ENCODE measurements at regions not wholly inside any gene's neighbourhood (a gene's known extent, or its start where the extent isn't known, plus 50 kb on each side); places are given as distances from the start of the nearest gene placed in this dataset.

DNA sequence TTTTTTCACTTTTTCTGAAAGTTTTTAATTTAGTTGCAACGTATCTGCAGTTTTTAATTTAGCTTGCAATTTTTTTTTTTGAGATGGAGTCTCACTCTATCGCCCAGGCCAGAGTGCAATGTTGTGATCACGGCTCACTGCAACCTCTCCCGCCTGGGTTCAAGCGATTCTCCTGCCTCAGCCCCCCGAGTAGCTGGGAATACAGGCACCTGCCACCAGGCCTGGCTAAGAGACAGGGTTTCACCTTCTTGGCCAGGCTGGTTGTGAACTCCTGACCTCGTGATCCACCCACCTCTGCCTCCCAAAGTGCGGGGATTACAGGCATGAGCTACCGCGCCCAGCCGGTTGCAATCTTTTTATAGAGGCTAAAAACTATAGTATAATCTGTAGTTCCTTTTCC lies 142.9 kb upstream of the ALCAM start:
- ATAC-seq (no peak), DNase-seq (no peak)
- intact Hi-C loops (cut with micrococcal nuclease): no loop called here

DNA sequence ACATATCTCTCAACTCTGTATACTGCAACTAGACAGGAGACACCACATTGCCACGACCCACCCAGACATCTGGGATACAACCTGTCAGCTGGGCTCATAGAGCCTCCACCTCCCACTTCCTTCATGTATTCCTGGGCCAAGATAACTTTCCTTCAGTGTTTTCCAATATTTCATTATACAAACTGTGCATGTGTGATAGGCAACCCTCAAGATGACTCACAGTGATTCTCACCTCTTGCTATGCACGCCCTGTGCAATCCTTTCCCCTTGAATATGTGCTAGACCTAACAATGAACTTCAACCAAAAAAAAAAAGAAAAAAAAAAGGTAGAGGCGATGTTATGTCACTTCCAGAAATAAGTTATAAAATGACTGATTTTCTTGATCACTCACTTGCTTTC lies 138.0 kb upstream of the ALCAM start:
- DNase-seq (no peak), ATAC-seq (no peak)
- intact Hi-C loops (cut with micrococcal nuclease): no loop called here

DNA sequence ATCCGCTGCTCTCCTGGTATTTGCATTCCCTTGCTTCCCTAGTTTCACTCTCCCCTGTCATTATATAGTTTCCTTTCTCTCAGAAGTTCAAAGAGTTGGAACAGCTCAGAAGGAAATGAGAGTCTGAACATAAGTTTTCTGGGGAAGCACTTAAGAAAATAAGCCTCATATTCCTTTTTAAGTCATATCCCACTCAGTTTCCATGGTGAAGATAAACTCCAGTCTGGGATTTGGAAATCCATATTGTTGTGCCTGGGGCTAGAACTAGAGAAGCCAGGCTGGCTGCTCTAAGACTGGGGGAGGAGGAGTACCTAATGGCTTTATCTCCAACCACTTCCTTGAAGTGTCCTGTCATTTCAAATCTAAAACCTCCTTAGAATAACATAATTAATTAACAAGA lies 134.2 kb upstream of the ALCAM start:
- intact Hi-C loops (cut with micrococcal nuclease): no loop called here
- ATAC-seq (no peak), DNase-seq (no peak)

DNA sequence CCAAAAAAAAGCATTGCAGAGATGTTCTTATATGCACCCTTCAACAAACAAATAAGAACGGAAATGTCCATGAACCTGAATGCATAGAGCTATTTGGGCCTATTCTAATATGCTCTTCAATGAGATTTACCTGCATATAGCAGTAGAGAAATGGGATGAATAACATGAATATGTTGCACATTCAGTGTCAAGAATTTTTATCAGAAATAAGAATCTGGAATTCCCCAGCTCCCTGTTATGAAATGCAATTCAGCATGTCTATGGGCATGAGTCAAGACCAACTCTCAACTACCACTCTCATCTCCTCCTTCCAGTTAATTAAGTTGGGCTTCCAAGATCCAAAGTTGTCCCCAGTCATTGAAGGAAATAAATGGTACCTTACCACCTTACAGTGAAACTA lies 133.7 kb upstream of the ALCAM start:
- ATAC-seq: no peak
- DNase-seq: no peak
- intact Hi-C loops (cut with micrococcal nuclease): no loop called here

DNA sequence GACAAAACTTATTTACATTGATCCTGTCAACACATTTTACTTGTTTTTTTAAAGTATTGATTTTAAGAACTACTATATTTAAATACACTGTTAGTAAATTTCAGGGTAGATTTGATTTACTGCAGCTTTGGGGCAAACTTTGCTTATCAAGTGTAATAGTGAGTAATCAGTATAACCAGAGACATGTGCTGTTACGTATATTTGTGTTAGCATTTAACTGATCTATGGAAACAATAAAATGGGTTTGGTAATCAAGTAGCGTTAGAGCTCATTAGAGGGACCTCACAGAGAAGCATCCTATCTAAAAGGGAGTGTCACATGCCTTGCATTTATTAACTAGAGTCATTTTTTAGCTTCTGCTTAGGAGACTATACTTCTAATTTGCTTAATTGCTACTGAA lies 131.5 kb upstream of the ALCAM start:
- intact Hi-C loops (cut with micrococcal nuclease): no loop called here
- no peak for DNase-seq
- ATAC-seq: no peak

DNA sequence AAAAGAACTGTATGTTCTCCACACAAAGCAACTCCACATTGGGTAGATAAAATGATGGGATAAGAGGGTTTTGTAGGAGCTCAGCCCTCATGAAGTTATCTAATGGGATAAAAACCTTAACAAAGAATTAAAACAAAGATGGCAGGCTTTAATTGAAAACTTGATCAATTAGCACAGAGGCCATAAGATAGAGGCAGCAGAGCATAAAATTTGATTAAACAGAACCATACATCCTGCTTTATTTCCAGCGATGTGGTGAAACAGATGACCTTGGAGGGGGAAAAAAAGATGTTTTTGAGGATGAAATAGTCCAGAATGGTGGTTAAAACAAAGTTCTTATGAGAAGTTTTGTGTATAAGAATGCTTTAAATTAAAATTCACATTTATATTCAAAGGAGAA lies 130.9 kb upstream of the ALCAM start:
- ATAC-seq: no peak
- DNase-seq: no peak
- intact Hi-C loops (cut with micrococcal nuclease): no loop called here

DNA sequence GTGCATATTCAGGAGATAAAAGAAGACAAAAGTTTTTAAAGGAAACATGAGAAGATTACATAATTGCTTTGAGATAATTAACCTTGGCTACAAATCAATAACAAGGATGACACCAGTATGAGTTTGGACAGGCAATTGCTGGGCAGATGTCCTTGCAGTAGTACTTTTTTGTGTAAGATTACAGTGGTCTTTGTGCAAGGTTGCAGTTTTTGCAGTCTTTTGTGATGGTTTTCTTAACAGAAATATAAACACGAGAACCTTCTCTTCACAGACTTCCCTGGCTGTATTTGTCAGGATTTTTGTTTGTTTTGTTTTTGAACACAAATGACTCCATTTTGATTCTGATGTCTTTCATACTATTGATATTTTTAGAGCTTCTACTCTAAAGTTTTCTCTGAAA lies 128.3 kb upstream of the ALCAM start:
- intact Hi-C loops (cut with micrococcal nuclease): no loop called here
- DNase-seq: no peak
- ATAC-seq: no peak

DNA sequence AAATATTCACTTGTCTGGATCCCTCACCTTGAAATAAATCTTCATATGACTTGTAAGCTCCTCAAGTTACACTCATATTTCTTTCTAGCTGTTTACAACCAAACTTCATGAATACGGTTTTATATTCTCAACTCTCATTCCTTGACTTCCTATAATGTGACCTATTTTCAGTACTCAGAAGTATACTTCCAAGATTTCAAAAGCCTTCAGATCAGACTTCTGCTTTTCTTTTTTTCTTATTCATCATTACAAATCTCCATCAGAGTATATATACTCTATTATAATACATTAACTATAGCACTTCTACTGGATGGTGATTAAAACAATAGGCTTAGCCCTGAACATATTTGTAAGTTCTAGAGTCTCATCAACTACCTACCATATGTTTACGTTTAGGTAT lies 123.6 kb upstream of the ALCAM start:
- ATAC-seq: no peak
- DNase-seq: no peak
- intact Hi-C loops (cut with micrococcal nuclease): no loop called here

DNA sequence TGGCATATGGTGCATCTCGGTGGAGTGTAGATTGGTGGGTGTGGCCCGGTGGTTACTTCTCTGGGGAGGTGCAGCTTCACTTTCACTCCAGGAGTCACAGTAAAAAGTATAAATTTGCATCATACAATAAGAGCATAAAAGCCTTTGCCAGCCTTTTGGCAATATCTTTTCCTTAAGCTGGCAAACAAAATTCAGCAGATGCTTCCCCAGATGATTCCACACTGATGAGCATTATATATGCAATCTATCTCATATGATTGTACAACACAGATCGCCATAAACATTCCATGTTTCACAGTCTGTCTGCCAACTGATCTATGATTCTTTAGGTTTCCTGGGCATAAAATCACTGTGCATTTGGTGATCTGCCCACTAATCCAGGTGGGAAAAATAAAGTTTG lies 120.2 kb upstream of the ALCAM start:
- ATAC-seq (no peak), DNase-seq (no peak)
- intact Hi-C loops (cut with micrococcal nuclease): no loop called here

DNA sequence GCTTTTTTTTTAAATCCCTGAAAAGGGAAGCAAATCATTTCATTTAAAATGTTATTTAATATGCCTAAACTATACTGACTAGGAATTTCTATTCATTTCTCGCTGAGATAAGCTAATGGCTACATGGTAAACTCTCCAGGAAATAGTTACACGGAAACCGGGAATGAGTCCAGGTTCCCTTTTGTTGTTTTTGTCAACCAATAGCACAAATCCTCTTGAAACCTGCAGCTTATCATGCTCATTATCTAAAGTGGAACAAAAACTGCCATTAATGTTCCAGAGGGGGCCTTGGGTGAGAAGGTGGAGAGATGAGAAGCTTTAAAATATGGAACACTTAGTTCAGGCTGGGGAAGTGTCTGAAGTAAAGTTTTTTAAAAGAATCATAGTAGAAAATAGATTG lies 113.5 kb upstream of the ALCAM start:
- intact Hi-C loops (cut with micrococcal nuclease): no loop called here
- DNase-seq: no peak
- ATAC-seq: no peak

DNA sequence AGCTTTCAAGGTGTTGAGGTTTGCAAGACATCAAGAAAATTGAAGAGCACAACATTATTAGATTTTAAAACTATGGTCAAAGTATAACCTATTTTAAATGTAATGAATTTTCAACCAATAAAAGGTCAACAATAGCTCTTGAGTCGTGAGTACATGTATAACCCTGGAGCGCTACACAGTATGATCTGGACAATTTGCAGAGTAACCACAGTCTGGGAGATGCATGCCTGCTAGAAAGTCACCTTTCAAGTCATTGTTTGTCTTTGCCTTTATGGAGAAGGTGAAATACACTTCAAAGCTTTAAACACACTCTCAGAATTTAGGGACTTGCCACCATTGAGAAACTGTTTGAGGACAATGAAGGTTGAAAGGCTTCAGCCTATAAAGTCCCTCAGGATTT lies 112.6 kb upstream of the ALCAM start:
- intact Hi-C loops (cut with micrococcal nuclease): no loop called here
- no peak for DNase-seq
- no peak for ATAC-seq

DNA sequence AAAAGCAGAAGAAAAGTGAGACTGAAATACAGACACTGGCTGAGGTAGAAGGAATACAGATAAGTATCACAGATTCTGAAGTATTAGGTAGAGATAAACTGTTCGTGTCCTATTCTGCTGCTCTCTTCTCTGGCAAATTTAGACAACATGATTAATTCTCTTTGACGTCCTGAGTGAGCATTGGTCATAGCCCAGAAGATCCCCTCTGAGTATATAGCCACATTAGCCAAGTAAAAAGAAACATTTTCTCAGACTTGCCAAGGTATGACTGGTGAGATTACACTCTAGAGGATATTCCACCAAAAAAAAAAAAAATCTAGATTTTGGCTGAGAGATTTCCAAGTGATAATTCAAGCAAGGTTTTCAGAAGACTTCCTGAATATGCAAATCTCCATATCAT lies 111.4 kb upstream of the ALCAM start:
- intact Hi-C loops (cut with micrococcal nuclease): no loop called here
- no peak for ATAC-seq

DNA sequence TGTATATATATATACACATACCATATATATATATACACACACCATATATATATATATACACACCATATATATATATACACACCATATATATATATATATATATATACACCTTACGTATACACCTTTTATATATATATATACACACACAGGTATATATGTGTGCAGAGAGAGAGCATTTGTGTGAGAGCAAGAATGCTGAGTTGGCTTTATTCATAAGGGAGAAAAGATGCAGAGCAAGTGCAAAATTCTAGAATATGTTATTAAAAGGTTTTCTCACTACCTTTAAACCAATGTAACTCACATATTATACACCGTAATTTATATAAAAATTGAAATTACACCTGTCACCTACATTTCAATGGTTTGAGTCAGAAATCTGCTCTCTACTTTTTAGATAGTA lies 107.2 kb upstream of the ALCAM start:
- no peak for ATAC-seq

More for the DNA sequence above, 111.4 kb upstream of the ALCAM start:
- no peak for DNase-seq

DNA sequence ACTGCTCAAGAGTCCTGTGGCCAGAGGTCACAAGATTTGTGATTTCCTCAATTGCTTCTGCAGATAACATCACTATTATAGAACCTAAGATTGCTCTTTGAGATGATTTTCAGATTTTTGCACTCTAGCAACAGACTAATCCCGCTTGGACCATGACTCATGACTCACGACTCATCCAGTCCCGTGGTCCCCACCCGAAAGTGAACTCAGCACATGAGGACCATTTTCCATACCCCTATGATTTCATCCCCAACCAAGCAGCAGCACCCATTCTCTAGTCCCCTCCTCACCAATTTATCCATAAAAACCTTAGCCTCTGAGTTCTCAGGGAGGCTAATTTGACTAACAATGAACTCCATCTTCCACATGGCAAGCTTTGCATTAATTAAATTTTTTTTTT lies 106.3 kb upstream of the ALCAM start:
- ATAC-seq: no peak
- no peak for DNase-seq
- intact Hi-C loops (cut with micrococcal nuclease): no loop called here

More for the DNA sequence above, 107.2 kb upstream of the ALCAM start:
- intact Hi-C loops (cut with micrococcal nuclease): no loop called here
- no peak for DNase-seq

DNA sequence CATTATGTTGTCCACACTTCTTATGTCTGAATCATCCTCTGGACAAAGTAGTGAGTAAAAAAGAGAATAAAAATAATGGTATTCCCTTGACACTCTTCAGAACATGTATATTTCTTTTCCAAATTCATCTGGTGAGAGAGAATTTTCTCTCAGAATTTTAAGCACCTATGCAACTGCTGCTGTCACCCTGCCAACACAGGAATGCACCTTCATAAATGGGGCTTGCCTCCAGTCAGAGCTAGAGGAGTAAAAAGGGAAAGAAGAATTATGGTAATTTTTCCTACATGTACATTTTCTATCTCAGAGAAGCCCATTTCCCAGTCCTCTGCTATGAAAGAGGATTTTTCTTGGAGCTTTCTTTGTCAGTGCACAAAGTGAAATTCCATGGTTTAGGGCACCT lies 92.2 kb upstream of the ALCAM start:
- DNase-seq (no peak), ATAC-seq (no peak)
- intact Hi-C loops (cut with micrococcal nuclease): no loop called here

DNA sequence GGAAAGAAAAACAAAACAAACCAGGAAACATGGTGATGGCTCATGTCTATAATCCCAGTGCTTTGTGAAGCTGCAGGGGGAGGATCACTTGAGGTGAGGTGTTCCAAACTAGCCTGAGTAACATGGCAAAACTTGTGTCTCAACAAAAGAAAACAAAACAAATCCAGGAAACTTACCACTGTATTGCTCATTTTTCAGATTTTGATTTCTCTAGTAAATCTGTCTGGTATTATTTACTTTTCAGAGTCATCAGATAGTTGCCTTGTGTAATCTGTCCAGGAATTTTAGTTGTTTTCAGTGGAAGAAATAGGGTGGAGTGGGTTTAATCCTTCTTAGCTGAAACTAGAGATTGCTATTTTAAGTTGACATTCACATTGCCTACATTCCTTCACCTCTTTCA lies 91.8 kb upstream of the ALCAM start:
- no peak for DNase-seq
- no peak for ATAC-seq
- intact Hi-C loops (cut with micrococcal nuclease): no loop called here

DNA sequence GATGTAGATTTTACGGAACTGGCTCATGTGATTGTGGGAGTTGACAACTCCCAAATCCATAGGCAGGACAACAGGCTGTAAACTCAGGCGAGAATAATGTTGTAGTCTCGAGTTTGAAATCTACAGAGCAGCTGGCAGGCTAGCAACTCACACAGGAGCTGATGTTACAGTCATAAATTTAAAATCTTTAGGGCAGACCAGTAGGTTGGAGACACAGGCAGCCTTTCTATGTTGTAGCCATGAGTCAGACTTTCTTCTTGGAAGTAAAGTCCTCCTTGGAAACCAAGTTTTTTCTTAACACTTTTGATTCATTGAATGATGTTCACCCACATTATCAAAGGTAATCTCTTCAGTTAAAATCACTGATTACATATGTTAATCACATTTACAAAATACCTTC lies 89.1 kb upstream of the ALCAM start:
- DNase-seq: no peak
- intact Hi-C loops (cut with micrococcal nuclease): no loop called here
- ATAC-seq: no peak

DNA sequence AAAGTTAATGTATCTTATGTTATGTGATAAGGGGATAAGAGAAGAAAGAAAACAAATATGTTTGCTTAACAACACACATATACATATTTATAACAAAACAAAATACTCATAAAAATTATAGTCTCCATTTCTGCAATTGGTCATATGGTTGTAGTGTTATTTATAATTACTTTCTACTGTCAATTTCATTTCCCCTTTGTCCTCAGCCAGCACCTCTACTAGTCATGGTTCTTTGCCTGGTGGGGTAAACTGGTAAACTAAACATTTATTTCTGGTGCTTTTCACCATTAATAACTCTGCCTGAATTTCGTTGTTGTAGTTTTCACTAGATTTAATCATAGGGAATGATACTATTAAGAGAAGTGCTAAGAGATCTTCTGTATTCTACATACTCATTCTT lies 88.0 kb upstream of the ALCAM start:
- DNase-seq (no peak), ATAC-seq (no peak)
- intact Hi-C loops (cut with micrococcal nuclease): no loop called here

DNA sequence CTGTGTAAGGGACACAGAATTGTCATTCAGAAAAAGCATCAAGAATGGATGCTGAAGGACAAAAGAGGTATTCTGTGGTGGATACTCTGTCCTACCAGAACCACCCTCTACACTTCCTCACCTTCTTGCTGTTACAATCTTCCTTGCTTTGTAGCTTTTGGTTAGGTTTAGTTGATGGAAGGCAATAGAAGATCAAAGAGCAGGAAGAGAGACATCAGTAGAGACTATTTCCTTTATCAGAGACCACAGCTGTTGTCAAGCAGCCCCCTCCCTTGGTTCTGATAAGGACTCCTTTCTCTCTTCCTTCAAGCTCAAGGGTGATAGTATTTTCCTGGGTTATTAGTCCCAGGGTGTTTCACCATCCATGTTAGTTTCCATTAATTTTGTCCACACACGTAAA lies 84.7 kb upstream of the ALCAM start:
- intact Hi-C loops (cut with micrococcal nuclease): no loop called here
- no peak for DNase-seq
- no peak for ATAC-seq

DNA sequence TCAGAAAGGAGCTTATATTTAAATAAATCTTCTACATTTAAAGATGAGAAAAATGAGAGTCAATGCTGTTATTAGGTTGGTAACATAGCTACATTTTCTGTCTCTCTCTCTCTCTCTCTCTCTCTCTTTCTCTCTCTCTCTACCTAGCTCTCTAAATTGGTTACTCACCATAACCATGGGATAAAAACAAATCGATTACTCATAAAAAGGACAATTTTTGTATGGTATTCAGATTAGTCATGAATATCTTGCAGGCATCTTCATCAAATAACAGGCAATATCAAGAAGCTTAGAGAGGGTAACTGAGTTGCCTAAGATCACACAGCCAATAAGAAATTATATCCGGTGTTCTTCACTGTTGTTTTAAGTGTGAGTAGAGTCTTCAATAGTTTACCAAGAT lies 81.8 kb upstream of the ALCAM start:
- intact Hi-C loops (cut with micrococcal nuclease): no loop called here
- no peak for ATAC-seq
- no peak for DNase-seq

DNA sequence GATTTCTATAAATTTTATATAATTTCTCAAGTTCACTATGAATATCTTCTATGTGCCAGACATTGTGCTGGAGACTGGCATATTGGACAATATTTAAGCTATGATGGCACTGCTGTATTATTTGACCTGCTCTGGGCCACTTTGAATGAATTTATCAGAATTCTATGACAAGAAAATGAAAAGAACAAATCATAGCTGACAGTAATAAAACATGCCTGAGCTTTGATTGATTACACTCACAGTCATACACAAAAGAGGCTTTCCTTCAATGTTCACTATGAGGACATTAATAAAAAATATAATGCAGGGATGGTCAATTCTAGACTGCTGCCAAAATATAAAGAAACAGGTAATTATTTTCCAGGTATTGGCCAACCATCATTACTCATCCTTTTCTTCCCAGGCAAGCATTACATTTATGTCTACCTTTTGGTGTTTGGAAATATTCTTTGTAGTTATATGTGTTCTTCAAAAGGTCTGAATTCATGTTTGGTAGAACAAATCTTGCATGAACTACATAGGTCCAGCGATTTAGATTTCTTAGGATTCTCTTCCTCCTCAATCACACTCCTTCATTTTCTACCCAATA lies 81.0 kb upstream of the ALCAM start:
- no peak for ATAC-seq
- DNase-seq: no peak
- intact Hi-C loops (cut with micrococcal nuclease): no loop called here

DNA sequence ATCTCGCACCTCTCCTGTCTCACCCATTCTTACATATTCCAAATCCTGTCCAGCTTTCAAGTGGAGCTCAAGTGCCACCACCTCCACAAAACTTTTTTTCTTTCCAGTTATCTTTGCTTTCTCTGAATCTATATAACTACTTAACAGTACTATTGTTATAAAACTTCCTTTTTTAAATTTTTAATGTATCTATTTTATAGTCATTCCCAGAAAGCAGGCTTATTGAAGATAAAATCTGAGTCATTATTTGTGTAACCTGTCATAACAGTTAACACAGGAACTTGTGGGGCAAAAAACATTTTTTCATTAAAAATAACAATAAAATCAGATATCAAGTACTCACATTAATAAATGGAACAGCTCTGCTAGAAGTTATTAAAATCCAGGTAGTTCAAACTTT lies 73.3 kb upstream of the ALCAM start:
- no peak for ATAC-seq
- no peak for DNase-seq
- intact Hi-C loops (cut with micrococcal nuclease): no loop called here

Measured in left ventricle myocardium superior (tissue), 1 donor.